ENCODE measurements at regions not wholly inside any gene's neighbourhood (a gene's known extent, or its start where the extent isn't known, plus 50 kb on each side); places are given as distances from the start of the nearest gene placed in this dataset.
"Not testable (repeated sequence)": the region's sequence is repeated elsewhere in the genome, so short reads cannot be mapped to it uniquely, and the experiment has no call there.

- no peak for DNase-seq
Measured at GRCh38 chr4:12144051-12144450, 715.4 kb upstream of the HS3ST1 start.

- DNase-seq, result no peak
Measured at GRCh38 chr4:12140864-12141263, 712.2 kb upstream of the HS3ST1 start.

DNA sequence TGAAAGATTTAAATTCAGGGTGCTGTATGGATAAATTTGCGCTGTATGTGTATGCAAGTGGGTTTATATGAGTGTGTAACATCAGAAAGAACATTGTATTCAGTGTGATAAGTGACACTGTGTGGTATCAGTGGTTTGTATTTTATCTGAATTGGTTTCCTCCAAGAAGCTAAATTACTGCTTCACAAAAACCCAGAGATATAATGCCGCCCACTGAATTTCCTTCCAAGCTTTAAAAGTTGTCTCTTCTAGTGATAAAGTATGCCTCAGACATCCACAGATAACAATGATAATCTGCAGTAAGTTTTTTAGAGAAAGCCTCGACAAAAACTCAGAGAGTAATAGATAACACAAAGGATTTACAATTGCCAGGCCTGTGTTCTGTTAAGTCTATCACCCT lies 710.6 kb upstream of the HS3ST1 start:
- DNase-seq, result no peak

GRCh38 chr4:12138488-12138887 lies 709.8 kb upstream of the HS3ST1 start:
- DNase-seq, result no peak

DNA sequence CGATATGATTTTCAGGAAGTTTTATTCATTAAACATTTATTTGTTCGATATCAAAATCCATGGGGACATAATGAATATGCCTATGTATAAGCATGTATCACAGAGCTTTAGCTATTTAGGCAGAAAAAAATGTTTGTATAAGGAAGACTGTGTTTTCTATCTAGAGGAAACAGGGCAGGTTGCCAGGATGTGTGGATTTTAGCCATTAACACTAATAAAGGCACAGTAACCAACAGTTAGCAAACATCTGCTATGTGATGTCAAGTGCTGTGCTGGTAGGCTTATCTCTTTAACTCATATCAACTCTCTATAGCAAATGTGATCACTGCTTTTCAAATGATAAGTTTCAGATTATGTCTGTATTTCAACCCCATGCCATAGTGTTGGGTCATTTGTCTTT lies 708.9 kb upstream of the HS3ST1 start:
- DNase-seq, result peak in 1 of 2 experiments; percentile 0

GRCh38 chr4:12126474-12126873 lies 697.8 kb upstream of the HS3ST1 start:
- no peak for DNase-seq

GRCh38 chr4:12124138-12124537 lies 695.4 kb upstream of the HS3ST1 start:
- no peak for DNase-seq

DNA sequence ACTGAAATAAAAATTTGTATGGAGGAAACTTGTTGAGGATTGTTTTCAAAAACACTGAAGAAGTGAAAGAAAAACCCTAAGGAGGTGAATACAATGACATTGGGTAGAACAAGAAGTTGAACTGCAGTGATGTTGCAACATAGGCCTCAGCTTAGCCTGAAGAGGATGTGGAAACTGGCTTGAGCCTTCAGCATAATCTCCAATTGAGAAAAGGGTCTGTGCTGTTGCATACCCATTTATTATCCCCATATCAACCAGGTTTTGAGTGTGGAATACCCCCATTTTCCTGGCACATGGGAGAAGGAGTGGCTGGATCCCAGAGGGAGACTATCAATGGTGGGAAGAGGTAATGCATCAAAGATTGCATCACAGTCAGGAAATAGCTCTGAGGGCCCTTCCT lies 695.0 kb upstream of the HS3ST1 start:
- no peak for DNase-seq

DNA sequence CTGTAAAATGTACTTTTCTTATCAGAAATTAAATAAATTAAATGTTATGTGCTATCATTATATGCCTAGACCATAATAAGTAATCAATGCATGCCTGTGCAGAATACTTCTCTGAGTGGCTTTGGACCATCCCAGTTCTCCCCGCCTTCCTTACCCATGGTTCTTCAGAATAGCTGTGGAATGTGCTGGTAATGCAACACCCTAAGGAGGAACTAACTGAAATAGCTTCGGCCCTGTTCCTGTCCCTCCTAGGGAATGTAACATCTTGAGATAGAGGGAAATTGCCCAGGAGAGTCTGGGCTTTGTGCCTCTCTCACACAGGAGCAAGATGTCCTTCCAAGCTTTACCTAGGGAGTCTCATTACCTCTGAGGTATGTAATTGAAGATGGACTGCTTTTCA lies 693.6 kb upstream of the HS3ST1 start:
- DNase-seq, result no peak

DNA sequence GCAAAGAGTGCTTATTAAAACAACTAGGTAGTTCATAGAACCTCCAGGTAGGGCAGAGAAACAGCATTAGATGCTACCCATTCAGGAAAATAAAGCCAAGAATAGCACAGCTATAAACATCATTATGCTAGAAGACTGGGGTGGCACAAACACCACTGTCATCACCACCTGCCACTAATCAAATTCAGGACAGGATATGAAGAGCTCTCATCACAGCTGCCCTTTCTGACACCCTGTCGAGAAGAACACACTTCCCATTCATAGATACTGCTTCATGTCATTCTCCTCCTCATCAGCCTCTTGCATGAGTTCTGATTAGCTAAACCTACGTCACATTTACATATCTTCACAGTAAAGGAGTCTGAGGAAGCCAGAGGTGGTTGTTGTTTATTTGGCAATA lies 692.3 kb upstream of the HS3ST1 start:
- DNase-seq, result peak; percentile 13 to 25

GRCh38 chr4:12118651-12119213 lies 690.0 kb upstream of the HS3ST1 start:
- no peak for DNase-seq

GRCh38 chr4:12116009-12116552 lies 687.4 kb upstream of the HS3ST1 start:
- no peak for DNase-seq

- DNase-seq, result no peak
Measured at GRCh38 chr4:12110627-12111026, 681.9 kb upstream of the HS3ST1 start.

DNA sequence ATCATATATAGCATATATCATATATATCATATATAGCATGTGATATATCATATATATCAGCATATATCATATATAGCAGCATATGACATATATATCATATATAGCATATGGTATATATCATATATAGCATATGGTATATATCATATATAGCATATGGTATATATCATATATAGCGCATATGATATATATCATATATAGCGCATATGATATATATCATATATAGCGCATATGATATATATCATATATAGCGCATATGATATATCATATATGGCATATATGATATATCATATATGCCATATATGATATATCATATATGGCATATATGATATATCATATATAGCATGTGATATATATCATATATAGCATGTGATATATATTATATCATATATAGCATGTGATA lies 680.4 kb upstream of the HS3ST1 start:
- not testable (repeated sequence) for DNase-seq

DNA sequence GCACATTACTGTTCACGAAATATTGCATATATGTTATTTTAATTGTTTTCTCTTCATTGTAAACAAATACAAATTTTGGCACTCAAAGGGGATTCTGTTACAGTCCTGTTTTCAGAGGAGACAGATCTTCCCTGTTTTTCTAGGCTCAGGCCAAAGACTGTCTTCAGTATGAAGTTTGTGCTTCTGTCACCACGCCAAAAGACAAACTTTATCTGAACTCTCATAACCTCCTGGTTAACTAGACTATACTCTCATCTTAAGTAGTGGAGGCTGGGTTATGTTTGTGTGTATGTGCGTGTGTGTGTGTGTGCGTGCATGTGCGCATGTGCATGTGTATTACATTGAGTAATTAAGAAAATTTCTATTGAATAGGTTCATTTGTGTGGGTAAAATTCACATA lies 676.8 kb upstream of the HS3ST1 start:
- DNase-seq, result no peak

DNA sequence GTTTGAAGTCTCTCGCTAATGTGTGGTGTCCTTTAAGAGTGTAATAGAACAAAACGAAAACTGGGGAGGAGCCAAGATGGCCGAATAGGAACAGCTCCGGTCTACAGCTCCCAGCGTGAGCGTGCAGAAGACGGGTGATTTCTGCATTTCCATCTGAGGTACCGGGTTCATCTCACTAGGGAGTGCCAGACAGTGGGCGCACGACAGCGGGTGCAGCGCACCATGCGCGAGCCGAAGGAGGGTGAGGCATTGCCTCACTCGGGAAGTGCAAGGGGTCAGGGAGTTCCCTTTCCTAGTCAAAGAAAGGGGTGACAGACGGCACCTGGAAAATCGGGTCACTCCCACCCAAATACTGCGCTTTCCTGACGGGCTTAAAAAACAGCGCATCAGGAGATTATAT lies 661.2 kb upstream of the HS3ST1 start:
- not testable (repeated sequence) for DNase-seq

- no peak for DNase-seq
Measured at GRCh38 chr4:12084690-12085089, 656.0 kb upstream of the HS3ST1 start.

DNA sequence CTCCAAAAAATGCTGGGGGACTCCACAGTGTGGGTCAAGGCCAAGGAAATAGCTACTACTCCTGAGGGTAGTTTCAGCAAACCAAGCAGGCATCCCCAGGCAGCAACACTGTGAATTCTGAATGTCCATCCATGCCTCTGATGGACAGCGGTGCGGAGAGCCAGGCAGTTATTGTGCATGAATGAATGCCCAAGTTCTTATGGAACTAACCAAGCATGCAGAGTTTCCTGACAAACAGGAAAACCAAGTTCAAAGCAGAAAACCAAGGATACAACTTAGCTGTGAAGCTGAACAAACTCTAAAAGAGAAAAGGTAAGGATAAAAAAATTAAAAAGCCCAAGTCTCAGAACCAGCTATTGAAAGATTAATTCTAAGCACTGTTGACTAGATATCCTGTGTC lies 642.6 kb upstream of the HS3ST1 start:
- no peak for DNase-seq

- DNase-seq, result no peak
Measured at GRCh38 chr4:12053966-12054365, 625.3 kb upstream of the HS3ST1 start.

DNA sequence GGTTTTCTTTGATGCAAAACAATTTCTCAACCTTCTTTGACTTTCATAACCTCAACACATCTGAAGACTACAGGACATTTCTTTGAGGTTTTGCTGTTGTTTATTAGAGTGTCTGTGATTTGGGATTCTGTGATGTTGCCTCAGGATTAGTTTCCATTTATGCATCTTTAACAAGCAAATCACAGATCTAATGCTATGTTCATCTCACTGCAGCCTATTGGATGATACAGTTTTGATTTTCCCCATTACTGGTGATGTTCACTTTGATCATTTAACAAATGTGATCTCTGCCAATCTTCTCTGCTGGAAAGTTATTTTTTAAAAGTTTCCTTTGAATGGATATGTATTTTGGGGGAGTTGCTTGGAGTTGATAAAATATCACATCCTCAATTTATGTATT lies 624.9 kb upstream of the HS3ST1 start:
- no peak for DNase-seq

- no peak for DNase-seq
Measured at GRCh38 chr4:12050357-12050756, 621.7 kb upstream of the HS3ST1 start.

- DNase-seq, result no peak
Measured at GRCh38 chr4:12042818-12043217, 614.1 kb upstream of the HS3ST1 start.

- DNase-seq, result peak in 1 of 2 experiments; percentile 3
Measured at GRCh38 chr4:12041828-12042227, 613.1 kb upstream of the HS3ST1 start.

GRCh38 chr4:12036450-12036849 lies 607.8 kb upstream of the HS3ST1 start:
- DNase-seq, result no peak

DNA sequence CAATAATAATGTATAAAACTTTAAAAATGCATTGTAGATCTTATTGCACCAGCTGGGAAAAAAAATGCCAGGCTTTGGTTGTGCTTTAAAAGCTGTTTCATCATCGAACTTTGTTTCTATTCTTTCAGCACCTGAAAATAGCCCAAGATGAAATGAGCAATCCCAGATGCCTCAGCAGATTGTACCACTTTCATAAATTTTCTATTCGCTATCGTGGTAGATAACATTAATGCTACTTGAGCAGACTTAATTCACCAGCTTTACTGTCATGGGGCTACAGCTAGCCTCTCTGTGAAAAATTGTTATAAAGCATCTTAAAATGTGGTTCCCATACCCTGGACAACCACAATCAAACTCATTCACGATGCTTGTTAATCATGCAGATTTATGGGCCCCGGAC lies 599.6 kb upstream of the HS3ST1 start:
- no peak for DNase-seq

DNA sequence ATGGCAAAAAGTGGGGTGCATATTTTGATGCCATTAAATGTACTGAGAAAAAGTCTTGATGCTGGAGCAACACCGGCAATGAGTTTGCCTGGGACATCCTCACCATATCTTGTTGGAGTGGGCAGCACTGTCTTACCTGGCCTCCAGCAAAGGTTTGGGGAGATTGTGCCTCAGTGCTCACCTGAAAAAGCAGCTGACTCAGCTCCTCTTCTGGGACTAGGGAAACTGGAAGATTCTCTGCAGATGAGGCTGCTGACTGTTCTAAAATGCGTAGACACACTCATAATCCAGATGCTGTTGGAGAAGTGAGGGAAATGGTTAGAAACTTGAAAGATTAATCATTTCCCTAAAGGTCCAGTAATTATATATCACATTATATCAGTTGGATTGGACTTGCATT lies 593.7 kb upstream of the HS3ST1 start:
- no peak for DNase-seq
